Bronchial epithelial cell (primary cell): ENCODE measurements at regions not wholly inside any gene's neighbourhood (a gene's known extent, or its start where the extent isn't known, plus 50 kb on each side); places are given as distances from the start of the nearest gene placed in this dataset.

Experiments
- DNase-seq: peaks from one replicate; pipeline ENCODE4 v3.0.0-alpha.2; 2010; ENCODE audit warnings: low read depth
- FAIRE-seq: peaks from 2 replicates; lab custom pipeline; 2011; peaks lifted over from hg19 to GRCh38; lab: Jason Lieb, UNC
- H3K27me3 ChIP-seq: 2 replicates; pipeline ENCODE4 v1.5.1; 2011; ENCODE audit warnings: low read length; ENCODE audit not compliant: control insufficient read depth, insufficient read depth
- H3K36me3 ChIP-seq: 2 replicates; pipeline ENCODE4 v1.5.1; 2011; ENCODE audit warnings: low read length; ENCODE audit not compliant: control insufficient read depth, insufficient read depth
- H3K4me3 ChIP-seq: 2 replicates; pipeline ENCODE4 v1.5.1; 2011; ENCODE audit warnings: mild to moderate bottlenecking, low read depth, low read length, control low read depth
- TF ChIP-seq, protein P1 (sequence below): IDR thresholded peaks from 2 replicates; pipeline ENCODE4 v1.5.1; 2011; ENCODE audit warnings: mild to moderate bottlenecking, moderate library complexity, low read length, control low read depth, inconsistent platforms; ENCODE audit not compliant: insufficient read depth, severe bottlenecking

DNA sequence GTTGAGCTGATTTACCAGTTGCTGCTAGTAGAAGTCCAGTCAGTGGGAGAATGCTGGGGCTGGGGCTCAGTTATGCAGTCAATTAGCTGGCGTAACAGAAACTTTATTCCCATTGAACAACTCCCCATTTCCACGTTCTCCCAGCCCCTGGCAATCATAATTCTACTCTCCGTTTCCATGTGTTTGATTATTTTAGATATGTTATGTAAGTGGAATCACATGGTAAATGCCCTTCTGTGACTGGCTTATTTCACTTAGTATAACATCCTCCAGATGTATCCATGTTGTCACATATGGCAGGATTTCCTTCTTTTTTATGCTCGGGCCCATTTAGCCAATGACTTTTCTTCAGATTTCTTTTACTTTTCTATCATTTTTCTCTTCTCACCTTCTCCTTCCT is 61.1 kb upstream of the EXOC4 start:
- DNase-seq (no peak), FAIRE-seq (no peak)
- TF ChIP-seq, protein P1, sequence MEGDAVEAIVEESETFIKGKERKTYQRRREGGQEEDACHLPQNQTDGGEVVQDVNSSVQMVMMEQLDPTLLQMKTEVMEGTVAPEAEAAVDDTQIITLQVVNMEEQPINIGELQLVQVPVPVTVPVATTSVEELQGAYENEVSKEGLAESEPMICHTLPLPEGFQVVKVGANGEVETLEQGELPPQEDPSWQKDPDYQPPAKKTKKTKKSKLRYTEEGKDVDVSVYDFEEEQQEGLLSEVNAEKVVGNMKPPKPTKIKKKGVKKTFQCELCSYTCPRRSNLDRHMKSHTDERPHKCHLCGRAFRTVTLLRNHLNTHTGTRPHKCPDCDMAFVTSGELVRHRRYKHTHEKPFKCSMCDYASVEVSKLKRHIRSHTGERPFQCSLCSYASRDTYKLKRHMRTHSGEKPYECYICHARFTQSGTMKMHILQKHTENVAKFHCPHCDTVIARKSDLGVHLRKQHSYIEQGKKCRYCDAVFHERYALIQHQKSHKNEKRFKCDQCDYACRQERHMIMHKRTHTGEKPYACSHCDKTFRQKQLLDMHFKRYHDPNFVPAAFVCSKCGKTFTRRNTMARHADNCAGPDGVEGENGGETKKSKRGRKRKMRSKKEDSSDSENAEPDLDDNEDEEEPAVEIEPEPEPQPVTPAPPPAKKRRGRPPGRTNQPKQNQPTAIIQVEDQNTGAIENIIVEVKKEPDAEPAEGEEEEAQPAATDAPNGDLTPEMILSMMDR = no peak
- Histone ChIP-seq H3K27me3 (no peaks in the 10 kb centered on the region), H3K4me3 (no peak overlapping the region), H3K36me3 (no peaks in the 10 kb centered on the region)

DNA sequence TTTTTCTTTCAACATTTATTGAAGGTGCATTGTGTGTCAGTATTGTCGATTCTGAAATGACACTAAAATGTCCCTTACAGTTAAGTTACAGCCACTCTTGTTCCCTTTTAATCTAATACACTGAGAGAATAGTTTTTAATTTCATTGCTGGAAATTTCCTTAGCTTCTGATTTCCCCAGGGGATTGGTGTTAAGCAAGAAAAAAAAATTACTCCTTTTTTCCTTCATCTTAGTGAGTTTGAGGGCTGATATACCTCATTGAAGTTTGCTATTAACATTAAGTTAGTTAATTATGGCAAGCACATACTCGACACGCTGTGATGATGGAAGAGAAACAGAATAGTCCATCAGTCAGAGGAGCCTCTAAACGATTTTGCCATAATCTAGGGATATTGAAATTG is 57.0 kb upstream of the EXOC4 start:
- H3K4me3 ChIP-seq = no peak overlapping the region
- TF ChIP-seq, protein P1 = no peak
- no peak for DNase-seq
- H3K27me3 ChIP-seq = no peaks in the 10 kb centered on the region
- FAIRE-seq = no peak
- H3K36me3 ChIP-seq = no peaks in the 10 kb centered on the region

DNA sequence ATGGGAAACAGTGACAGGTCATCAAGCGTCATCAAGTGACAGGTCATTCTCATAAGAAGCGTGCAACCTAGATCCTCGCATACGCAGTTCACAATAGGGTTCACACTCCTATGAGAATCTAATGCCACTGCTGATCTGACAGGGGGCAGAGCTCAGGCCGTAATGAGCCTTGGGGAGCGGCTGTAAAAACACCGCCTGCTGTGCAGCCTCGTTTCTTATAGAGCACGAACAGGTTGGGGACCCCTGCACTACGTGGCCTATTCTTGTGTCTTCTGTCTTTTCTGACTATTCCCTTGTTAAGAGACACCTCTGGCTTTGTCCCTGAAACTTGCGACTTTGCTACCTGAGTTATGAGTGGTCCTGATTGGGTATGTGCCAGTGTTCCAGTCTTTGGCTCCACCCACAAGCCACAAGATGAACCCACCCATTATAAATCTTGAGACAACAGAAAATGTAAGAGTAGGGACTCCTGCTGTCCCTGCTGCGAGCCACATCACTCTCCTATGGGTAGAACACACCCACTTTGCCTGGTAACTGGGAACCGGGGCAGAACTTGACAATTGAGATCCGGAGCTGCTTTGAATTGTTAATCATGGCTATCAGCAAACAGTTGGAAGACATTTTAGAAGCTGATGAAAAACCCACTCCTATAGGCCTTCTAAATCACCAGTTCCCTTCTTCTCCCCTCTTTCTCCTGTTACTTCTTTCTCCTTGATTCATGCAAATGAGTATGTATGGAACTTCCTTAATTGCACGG is 55.8 kb upstream of the EXOC4 start:
- TF ChIP-seq, protein P1 = no peak
- FAIRE-seq (no peak), DNase-seq (no peak)
- Histone ChIP-seq H3K27me3 (no peaks in the 10 kb centered on the region), H3K36me3 (no peaks in the 10 kb centered on the region), H3K4me3 (no peak overlapping the region)

DNA sequence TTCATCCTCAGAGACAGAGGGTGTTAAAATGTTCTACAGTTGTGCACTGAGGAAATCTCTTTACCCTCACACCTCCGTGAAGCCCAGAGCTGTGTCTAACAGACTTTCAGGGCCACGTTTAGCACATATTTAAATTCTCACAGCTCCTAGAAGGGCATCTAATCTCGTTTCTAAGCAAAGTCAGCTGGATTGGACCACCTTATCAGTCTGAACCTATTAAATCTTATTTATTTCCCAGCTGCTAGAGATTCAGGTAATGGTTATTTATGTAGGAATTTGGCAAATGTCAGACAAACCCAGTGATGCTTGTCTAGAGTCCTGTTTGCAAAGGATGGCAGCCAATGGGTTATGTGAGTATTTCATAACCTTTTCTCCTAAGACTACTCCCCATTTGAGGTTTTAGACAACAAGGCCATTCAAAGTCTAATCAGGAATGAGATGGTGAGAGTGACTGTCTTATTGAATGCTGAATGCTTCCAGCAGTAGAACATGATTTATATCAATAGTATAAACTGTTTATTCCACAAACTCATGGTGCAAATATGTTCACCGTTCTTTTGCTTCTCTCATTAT is 54.8 kb upstream of the EXOC4 start:
- H3K36me3 ChIP-seq = no peaks in the 10 kb centered on the region
- no peak overlapping the region for H3K4me3 ChIP-seq
- no peak for FAIRE-seq
- DNase-seq = no peak
- TF ChIP-seq, protein P1 = no peak
- no peaks in the 10 kb centered on the region for H3K27me3 ChIP-seq

DNA sequence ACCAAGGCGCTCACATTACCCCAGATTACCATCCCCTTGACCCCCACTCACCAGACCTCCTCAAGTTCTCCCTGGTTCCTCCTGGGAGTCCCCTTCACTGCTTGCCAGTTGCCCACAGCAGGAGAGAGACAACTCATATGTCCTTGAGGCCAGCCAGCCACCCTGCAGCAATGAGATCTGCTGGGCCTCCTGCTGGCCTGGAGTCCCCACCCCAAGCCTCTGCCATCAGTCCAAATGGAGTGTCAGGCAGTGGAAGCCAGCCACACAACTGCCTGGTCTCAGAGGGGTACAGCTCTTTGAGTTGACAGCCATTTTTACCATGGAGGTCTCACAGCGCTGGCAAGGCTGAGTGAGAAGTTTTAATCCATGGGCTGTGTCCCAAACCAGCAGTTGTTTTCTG is 53.0 kb upstream of the EXOC4 start:
- Histone ChIP-seq H3K4me3 (no peak overlapping the region), H3K27me3 (no peaks in the 10 kb centered on the region), H3K36me3 (no peaks in the 10 kb centered on the region)
- no peak for FAIRE-seq
- no peak for DNase-seq
- TF ChIP-seq, protein P1 = no peak
